HG03378 (cell line): ENCODE measurements at regions not wholly inside any gene's neighbourhood (a gene's known extent, or its start where the extent isn't known, plus 50 kb on each side); places are given as distances from the start of the nearest gene placed in this dataset.
A peak's percentile ranks its signal among the peaks of the same experiment; 100 is the strongest.

Experiments
- ATAC-seq: cut with Tn5 transposase; IDR thresholded peaks from one replicate; pipeline ENCODE4 v1.9.1; 2021; ENCODE audit warnings: mild to moderate bottlenecking, moderate library complexity; ENCODE audit not compliant: unreplicated experiment

GRCh38 chr9:78595200-78595945, 298.4 kb downstream of the PSAT1 start:
- ATAC-seq, result no peak

- no peak for ATAC-seq
Measured at GRCh38 chr9:78596346-78596745, 299.4 kb downstream of the PSAT1 start.

GRCh38 chr9:78598120-78598519, 301.2 kb downstream of the PSAT1 start:
- ATAC-seq, result no peak

- no peak for ATAC-seq
Measured at GRCh38 chr9:78599926-78600325, 303.0 kb downstream of the PSAT1 start.

- ATAC-seq, result peak; percentile 89
Measured at GRCh38 chr9:78601957-78602565, 305.1 kb downstream of the PSAT1 start.

GRCh38 chr9:78605041-78606000, 308.4 kb downstream of the PSAT1 start:
- ATAC-seq, result no peak

GRCh38 chr9:78606001-78606379, 309.1 kb downstream of the PSAT1 start:
- no peak for ATAC-seq

GRCh38 chr9:78607853-78608252, 310.9 kb downstream of the PSAT1 start:
- ATAC-seq, result no peak

- no peak for ATAC-seq
Measured at GRCh38 chr9:78609450-78609849, 312.5 kb downstream of the PSAT1 start.

- ATAC-seq, result no peak
Measured at GRCh38 chr9:78612091-78612490, 315.2 kb downstream of the PSAT1 start.

- no peak for ATAC-seq
Measured at GRCh38 chr9:78613006-78613405, 316.1 kb downstream of the PSAT1 start.

GRCh38 chr9:78614892-78615291, 318.0 kb downstream of the PSAT1 start:
- ATAC-seq, result no peak

GRCh38 chr9:78615372-78615771, 318.4 kb downstream of the PSAT1 start:
- ATAC-seq, result no peak

GRCh38 chr9:78618735-78619134, 321.8 kb downstream of the PSAT1 start:
- no peak for ATAC-seq

GRCh38 chr9:78620303-78620702, 323.4 kb downstream of the PSAT1 start:
- no peak for ATAC-seq

- no peak for ATAC-seq
Measured at GRCh38 chr9:78620764-78621163, 323.8 kb downstream of the PSAT1 start.

GRCh38 chr9:78622126-78622525, 325.2 kb downstream of the PSAT1 start:
- ATAC-seq, result no peak

- no peak for ATAC-seq
Measured at GRCh38 chr9:78626971-78627370, 330.0 kb downstream of the PSAT1 start.

GRCh38 chr9:78630966-78631365, 334.0 kb downstream of the PSAT1 start:
- no peak for ATAC-seq

- no peak for ATAC-seq
Measured at GRCh38 chr9:78640728-78641127, 343.8 kb downstream of the PSAT1 start.

GRCh38 chr9:78644359-78644758, 347.4 kb downstream of the PSAT1 start:
- no peak for ATAC-seq

GRCh38 chr9:78654324-78654723, 357.4 kb downstream of the PSAT1 start:
- no peak for ATAC-seq
